GM04504 (cell line): ENCODE measurements at regions not wholly inside any gene's neighbourhood (a gene's known extent, or its start where the extent isn't known, plus 50 kb on each side); places are given as distances from the start of the nearest gene placed in this dataset.

Experiments
- DNase-seq: peaks from one replicate; pipeline ENCODE4 v3.0.0-alpha.2; 2012; ENCODE audit warnings: low read depth

DNA sequence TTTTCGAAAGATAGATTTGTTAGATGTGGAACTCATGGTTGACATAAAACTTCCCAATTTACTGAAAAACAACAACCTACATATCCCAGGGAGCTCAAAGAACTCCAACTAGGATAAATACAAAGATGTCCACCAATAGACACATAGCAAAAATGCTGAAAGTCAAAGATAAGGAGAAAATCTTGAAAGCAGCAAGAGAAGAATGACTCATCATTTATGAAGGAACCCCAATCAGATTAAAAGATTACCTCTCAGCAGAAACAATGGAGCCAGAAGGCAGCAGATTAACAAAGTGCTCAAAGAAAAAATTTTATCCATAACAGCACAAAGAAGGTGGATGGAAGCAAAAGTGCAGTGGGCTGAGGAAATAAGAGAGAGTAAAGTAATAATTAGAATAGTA is 908.6 kb downstream of the SORCS3 start:
- no peak for DNase-seq

DNA sequence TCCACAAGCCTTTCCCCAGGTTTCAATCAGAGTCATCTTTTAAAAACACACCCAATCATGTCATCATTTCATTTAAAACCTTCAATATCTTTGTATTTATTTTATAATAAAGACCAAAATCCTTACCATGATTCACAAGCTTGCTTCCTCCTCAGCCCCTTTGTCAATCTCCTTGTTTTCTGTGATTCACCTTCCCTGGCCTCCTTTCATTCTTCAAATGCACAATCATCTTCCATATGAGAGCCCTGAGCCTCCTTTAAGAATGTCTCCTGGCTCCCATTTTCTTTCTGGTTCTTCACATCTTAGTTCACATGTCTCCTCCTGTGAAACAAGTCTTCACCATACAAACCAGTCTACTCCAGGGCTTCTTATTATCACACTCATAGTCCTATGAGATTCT is 904.0 kb downstream of the SORCS3 start:
- DNase-seq: no peak

DNA sequence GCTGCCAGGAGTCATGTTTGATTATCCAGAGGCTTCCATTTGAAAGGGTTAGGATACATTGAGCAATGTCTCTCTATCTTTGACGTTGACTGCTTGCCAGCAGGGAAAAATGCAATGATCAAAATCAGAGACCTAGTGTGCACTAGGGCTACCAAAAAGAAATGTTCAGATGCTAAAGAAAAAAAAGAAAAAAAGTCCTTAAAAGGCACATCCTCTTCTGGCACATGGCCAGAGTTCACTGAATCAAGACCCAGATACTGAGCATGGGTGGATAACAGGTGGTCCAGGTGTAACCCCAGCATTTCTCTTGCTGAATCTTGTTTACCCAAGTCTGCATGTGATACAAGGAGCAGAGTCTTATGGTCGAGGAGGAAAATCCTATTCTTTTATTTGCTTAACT is 899.3 kb downstream of the SORCS3 start:
- DNase-seq: no peak

DNA sequence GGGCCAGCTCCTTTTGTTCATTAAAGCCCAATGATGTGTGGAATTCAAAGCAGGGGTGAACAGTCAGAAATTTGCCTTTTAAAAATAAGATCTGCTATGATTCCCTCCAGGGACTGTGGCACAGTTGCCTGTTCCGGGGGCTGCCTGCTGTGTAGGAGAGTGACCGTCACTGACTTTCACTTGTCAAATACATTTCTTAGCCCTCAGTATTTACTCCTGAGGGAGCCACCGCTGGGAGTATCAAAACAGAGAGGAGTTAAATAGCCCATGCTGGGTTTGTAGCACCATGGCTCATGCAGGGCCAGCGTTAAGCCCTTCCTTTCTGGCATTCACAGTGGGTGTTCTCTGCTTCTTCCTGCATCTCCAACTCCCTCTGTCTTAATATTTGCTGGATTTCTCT is 897.8 kb downstream of the SORCS3 start:
- DNase-seq: no peak

DNA sequence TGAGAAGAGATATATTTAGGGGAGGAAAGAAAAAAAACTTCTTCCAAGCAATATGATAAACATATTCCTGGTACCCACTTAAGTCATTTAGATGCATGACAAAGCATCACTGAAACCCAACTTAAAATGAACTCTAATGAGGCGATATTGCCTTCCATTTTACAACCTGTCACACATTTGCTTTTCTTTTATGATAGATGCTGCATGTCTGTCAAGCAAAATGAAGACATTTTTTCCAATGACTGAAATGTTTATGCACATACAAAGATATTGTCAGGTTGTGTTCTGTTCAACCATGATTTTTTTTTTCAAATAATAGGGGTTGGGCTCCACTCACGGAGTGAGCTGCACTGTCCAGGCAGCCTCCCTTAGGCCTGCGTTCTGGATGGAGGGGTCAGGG is 894.4 kb downstream of the SORCS3 start:
- DNase-seq: no peak

DNA sequence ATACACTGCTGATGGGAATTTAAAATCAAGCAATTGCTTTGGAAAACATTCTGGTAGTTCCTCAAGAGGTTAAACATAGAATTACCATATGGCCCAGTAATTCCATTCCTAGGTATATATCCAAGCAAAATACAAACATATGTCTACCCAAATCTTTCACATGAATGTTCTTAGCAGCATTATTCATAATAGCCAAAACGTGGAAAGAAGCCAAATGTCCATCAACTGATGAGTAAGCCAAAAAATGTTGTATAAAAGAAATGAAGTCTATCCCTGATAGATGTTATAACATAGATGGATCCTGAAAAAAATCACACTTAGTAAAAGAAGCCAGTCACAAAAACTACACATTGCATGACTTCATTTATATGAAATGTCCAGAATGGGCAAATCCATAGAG is 893.0 kb downstream of the SORCS3 start:
- no peak for DNase-seq

DNA sequence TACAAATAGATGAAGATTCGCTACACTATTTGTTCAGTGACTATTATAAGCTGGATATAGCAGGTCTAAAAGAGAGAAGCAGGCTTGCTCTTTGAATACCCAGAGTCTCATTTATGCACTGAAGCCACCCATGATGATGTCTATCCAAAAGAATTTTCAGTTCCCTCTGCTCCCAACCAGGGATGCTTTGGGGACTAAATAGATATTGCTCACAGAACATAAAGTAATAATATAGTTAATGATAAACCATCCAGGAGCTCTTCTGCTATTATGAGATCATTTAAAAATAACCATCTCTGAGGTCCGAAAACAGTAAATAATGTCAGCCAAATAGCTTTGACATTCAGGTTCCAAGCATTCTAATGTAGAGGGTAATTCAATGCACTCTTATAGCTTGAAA is 875.4 kb downstream of the SORCS3 start:
- DNase-seq: no peak

DNA sequence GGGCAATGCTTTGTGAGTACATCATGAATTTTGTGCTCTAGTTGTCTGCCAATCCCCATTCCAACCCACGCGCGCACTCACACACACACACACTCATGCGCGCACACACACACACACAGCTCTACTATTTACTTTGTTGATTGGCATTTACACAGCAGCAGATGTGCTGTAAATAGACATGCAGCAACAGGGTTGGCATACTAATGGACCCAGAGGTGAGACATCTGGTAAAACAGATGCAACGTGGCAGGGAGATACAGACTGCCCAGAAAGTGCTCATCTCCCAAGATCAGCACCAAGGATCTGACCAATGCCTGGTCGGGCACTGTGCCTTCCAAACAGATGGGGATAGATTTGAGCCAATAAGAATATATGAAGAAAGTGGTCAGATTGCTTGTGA is 873.0 kb downstream of the SORCS3 start:
- no peak for DNase-seq

DNA sequence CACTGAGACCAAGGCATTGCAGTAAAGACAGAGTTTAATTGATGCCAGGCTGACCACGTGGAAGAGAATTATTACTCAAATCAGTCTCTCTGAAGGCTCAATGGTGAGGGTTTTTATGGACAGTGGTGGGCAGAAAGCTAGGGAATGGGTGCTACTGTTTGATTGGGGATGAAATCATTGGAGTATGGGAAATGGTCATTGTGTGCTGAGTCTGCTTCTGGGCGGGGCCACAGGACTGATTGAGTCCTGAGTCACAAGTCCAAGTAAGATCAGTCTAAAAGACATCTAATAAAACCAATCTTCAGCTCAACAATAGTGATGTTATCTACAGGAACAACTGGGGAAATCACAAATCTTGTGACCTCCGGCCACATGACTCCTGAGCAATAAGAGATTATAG is 868.4 kb downstream of the SORCS3 start:
- no peak for DNase-seq

DNA sequence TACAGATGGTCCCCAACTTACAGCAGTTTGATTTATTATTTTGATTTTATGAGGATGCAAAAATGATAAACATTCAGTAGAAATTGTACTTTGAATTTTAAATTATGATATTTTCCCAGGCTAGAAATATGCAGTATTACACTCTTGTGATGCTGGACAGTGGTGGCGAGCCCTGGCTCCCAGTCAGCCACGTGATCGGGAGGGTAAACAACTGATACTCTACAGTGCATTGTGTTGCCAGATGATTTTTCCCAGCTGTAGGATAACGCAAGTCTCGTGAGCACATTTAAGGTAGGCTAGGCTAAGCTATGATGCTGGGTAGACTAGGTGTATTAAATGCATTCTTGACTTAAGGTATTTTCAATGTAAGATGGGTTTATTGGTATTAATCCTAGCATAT is 865.2 kb downstream of the SORCS3 start:
- DNase-seq: no peak

DNA sequence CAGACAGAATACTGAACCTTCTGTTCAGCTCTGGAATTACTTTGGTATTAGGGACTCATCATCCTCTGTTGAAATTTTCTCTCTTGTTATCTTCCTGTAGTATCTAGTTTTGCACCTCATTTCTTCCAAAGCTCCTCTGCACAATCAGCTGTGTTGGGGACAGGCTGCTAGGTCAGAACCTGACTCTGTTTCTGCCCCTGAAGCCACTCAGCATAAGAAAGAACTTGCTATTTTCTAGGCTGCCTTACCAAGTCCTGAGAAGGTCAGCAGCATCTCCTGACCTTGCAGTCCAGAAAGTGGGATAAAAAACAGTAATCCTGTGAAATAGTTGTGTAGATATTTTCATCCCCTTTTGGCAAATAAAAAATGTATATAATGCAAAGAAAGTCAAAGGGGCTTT is 862.6 kb downstream of the SORCS3 start:
- no peak for DNase-seq

DNA sequence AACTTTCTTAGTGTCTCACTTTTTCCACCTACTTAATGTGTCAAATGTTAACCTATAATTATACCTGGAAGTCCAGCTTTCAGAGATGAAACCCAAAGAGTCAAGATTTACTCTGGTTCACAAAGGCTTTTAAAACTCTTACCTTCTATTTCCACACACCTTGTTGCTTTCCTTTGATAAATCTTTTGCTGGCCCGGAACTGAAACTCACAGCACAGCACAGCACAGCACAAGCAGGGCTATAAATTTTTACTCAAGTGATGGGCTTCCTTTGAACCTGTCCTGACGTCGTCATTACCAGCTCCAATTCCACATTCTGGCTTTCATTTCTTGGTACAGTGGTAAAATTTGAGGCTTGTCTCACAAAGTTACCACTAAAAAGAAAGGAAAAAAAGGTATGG is 861.0 kb downstream of the SORCS3 start:
- DNase-seq: no peak

DNA sequence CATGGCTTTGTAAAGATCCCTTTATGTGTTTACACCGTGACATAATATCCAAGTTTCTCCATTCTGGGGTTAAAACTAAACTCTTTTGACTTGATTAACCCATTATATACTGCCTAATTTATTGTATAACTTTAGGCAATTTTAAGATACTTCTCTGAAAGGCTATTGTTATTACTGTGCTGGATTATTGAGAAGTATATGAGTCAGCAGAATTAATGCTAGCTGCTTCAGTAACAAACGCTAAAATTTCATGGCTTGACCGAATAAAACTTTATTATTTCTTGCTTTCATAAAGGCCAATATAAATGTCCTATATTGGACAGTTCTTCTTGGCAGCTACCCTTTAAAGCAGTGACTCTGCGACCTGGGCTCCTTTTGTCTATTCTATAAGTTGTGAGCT is 853.9 kb downstream of the SORCS3 start:
- DNase-seq: no peak

DNA sequence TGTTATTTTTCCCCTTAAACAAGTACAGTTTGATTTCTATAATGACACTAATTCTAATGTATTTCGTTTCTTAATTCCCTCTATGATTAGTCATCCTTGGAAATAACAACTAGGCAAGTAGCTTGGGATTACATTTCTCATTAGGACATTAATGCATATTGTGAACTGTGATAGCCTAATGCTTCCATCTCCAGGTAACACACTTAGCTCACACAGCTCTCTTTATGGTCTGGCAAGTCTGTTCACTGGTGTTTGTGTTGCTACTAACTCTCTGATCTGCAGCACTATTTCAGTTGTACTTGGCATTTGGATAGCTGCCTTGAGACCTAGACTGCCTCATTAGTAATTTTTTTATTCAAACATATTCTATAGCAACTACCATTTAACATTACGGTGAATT is 853.2 kb downstream of the SORCS3 start:
- DNase-seq: no peak

DNA sequence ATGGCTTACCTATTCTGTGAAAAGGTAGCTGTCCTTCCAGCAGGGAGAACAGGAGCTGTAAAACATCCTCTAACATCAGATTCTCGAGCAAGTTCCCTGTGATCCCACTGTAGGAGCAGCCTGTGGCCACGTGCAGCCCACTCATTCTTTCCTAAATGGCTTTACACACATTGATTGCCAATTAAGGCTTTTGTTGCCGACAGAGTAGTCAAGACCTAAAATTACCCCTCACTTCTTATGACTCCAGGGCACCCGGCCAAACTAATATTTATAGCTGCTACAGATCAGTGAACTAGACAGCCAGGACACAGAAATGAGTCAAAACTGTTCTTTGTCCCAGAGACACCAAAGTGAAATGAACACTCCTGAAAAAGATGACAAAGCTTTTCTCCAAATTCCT is 832.1 kb downstream of the SORCS3 start:
- DNase-seq: no peak

DNA sequence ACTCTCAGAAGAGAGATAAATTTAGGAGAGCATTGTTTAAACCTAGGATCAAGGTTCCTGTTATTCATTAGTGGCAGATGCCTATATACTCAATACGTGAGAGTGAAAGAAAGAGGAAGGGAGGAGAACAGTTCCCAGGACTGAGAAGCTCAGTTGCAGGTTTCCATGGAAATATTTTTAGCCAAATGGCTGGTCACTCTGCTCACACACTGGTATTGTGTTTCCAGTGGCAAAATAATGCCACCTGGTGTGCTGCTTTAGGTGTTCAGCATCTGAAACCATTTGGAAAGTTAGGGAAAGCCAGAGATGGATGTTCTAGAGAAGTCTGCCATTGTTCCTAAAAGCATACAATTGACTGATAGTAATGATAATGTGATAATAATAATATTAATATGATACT is 827.7 kb downstream of the SORCS3 start:
- DNase-seq: no peak

DNA sequence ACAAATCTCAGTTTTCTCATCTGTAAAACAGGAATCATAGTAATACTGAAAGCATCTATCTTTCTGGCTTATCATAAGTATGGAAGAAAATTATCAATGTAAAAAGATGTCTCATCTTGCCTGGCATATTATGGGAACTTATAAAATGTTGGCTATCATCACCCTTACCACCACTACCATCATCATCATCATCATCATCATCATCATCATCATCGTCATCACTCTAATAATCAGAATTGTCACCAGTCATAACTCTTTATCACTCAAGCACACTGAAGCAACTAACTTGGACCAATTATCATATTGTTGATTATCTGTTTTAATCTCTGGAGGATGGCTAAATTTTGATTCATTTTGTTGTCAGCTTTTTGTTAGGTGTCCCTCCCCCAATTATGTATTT is 825.4 kb downstream of the SORCS3 start:
- DNase-seq: no peak

DNA sequence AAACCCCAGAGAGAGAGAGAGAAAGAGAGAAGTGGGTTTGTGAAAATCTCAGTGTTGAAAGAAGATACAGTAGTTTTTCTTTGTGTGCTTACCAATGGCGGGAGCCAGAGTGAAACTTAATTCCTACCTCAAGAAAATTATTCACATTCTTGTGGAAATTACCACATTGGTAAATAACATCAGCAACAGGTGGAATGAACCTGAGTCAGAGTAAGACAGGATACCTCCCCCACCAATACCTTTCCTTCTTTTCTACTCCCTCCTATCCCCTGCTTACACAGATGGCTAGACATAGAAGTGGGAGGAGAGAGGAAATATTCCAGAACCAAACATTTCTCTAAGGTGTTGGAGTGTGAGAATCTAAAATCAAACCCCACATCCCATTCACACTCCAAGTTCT is 793.9 kb downstream of the SORCS3 start:
- no peak for DNase-seq

DNA sequence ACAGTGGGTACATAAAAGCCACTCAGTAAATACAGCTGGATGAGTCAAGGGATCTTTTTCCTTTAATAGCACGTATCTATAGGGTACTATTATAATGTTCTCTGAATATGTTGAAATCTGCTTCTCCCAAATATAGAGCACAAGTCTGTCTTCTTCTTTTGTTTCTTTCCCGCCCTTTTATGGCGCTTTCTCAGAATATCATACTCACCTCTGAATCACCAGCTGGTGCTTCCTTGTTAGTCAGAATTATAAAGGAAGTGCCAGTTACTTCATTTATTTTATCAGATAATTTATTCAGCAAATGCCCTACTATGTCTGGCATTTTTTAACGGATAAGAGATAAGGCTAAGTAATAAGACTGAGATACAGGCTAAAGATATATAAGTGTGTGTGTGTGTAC is 772.9 kb downstream of the SORCS3 start:
- no peak for DNase-seq

DNA sequence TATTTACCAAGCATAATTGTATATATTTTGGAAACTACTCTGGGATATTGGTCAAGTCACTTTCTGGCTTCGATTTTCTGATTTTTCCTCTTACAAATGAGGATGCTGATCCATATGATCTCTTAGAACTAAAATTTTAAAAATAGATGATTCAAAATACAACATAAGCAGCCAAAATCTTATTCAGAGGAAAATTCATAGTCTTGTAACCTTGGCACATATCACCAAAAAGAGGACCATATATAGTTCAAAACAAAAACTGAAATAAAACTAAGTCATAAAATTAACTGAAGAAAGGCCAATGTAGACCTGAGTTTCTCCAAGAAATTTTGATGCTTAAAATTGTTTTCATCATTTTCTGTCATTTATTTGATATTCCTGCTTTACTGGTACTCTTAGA is 768.3 kb downstream of the SORCS3 start:
- no peak for DNase-seq

DNA sequence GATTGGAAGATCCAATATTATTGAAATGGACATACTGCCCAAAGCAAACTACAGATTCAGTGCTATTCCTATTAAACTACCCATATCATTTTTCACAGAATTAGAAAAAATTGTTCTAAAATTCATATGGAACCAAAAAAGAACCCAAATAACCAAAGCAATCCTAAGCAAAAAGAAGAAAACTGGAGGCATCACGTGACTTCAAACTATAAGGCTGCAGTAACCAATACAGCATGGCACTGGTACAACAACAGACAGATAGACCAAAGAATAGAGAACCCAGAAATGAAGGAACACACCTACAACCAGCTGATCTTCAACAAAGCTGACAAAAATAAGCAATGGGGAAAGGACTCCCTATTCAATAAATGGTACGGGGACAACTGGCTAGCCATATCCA is 765.4 kb downstream of the SORCS3 start:
- no peak for DNase-seq

DNA sequence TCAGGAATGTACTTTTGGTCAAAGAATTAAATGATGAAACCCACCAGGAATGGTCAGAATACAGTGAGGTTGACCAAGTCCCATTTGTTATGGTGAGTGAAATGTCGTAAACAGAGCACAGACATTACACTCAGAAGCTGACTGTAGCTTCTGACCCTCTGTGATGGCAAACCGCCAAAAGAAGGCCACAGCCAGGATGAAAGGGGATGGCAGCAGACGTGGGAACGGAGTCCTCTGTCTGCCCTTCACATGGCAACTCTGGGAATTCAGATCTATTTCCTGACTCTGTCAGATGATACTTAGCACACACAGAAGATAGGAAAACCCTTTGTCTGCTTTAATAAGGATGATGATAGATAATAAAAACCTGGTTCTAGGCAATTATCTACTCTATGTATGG is 757.1 kb downstream of the SORCS3 start:
- no peak for DNase-seq

DNA sequence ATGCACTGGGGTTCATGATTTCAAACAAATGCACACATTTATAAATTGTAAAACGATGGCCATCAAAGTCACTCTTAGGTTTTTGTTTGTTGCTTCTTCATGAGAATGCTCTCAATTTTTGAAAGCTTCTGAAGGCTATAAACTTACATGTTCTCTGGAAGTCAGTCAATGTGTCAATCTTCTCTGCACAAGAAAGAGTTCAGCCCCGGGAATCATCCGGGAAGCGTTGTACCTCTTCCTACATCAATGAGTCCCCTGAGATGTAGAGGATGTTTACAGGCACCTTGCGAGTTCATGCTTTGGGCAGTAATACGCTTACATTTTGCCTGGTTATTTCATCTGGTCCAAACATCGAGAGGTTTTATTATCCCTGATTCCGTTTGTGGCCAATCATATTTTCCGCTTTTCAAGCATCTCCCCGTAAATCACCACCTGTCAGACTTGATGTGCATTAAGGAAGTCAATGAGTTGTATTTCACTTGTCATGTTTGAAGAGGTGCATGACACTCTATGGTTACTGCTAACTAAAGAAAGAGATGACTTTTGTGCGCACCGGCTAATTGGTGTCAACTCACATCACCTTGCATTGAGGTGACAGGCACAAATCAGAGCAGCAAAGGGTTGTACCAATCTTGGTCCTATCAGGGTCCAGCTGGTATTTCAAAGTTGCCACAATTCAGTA is 750.7 kb downstream of the SORCS3 start:
- no peak for DNase-seq

DNA sequence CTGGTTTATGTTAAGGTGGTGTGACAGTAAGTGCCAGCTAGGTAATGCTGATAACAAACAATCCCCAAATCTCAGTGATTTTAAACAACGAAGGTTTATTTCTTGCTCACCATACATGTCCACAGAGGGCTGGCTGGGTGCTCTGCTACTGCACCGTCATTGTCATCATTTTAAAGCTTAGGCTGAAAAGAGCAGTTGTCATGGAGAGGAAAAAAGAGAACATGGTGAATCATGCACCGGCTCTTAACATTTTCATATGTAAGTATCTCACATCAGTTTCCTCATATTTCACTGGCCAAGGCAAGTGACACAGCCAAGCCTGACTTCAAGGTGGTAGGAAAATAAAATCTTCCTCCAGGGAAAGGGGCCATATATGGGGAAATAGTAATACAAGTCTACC is 746.9 kb downstream of the SORCS3 start:
- DNase-seq: no peak

DNA sequence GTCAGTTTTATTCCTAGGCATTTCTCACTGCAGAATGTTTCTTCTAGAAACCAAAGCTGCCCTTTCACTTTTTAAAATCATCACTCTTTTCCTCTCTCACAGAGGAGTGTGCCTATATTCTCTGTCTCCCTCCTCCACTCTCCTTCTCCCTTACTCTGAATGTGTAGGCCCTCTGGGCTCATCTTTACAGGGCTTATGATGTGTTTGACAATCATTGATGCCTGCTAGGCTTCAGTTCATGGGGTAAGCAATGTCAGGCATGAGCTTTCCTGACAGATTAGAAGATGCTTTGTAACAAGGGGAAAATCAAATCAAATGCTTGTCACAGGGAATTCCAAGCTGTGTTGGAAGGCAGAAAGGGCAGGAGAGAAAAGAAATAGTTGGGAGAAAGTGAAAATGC is 742.9 kb downstream of the SORCS3 start:
- no peak for DNase-seq
